ENCODE measurements at regions not wholly inside any gene's neighbourhood (a gene's known extent, or its start where the extent isn't known, plus 50 kb on each side); places are given as distances from the start of the nearest gene placed in this dataset.

DNA sequence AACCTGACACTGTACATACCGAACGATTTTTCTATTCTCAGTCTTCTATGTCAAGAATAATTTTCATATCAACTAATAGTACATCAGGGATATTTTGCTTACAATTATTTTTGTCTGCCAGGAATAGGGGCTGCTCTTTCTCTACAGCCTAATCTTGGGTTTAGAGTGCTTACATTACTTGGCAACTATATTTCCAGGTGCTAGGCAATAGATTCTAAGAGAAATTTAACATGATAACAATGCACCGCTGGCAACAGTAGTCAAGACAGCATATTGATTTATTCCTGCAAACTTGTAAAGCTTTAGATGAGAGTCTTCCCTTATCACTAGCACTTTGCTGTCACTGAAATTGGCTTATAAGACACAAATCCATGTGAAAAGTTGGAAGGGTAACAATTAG, 935.9 kb downstream of the CDH11 start:
- Mint-ChIP-seq H3K36me3 (no peaks in the 10 kb centered on the region), H3K4me3 (no peak overlapping the region), H3K4me1 (no peaks in the 10 kb centered on the region), H3K27me3 (ENCODE audit: low read depth) (no peaks in the 10 kb centered on the region), H3K27ac (no peak overlapping the region), H3K9me3 (no peaks in the 10 kb centered on the region)
- DNase-seq (ENCODE audit: low spot score in 2 of 2, unreplicated experiment in 2 of 2), result no peak
- TF ChIP-seq, protein P1, sequence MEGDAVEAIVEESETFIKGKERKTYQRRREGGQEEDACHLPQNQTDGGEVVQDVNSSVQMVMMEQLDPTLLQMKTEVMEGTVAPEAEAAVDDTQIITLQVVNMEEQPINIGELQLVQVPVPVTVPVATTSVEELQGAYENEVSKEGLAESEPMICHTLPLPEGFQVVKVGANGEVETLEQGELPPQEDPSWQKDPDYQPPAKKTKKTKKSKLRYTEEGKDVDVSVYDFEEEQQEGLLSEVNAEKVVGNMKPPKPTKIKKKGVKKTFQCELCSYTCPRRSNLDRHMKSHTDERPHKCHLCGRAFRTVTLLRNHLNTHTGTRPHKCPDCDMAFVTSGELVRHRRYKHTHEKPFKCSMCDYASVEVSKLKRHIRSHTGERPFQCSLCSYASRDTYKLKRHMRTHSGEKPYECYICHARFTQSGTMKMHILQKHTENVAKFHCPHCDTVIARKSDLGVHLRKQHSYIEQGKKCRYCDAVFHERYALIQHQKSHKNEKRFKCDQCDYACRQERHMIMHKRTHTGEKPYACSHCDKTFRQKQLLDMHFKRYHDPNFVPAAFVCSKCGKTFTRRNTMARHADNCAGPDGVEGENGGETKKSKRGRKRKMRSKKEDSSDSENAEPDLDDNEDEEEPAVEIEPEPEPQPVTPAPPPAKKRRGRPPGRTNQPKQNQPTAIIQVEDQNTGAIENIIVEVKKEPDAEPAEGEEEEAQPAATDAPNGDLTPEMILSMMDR (IDR thresholded peaks at IDR 0.05; ENCODE audit: unreplicated experiment), result no peak

DNA sequence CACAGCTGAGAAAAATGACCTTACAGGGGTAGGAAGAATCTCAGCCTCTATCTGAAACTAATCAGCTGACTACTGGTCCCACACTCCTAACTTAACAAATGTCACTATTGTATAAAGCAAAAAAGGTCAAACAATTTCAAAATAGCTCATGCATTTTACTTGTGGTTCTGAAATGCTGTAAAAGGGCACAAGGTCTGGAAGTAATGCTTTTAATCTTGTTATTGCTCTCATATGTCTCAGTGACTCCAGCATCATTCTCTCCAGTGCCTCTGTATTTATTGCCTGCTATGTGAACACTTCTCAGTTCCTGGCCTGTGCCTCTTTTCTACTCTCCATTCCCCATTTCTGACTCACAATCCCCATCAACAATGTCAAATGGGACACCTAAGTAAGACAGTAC, 937.7 kb downstream of the CDH11 start:
- H3K27ac Mint-ChIP-seq, result no peak overlapping the region
- no peak for DNase-seq (ENCODE audit: low spot score in 2 of 2, unreplicated experiment in 2 of 2)
- TF ChIP-seq, protein P1 (IDR thresholded peaks at IDR 0.05; ENCODE audit: unreplicated experiment), result no peak
- no peaks in the 10 kb centered on the region for H3K27me3 Mint-ChIP-seq (ENCODE audit: low read depth)
- H3K4me1 Mint-ChIP-seq, result no peaks in the 10 kb centered on the region
- H3K4me3 Mint-ChIP-seq, result no peak overlapping the region
- peaks cover under 1% of the 10 kb centered on the region for H3K36me3 Mint-ChIP-seq
- peaks cover 11% of the 10 kb centered on the region for H3K9me3 Mint-ChIP-seq

DNA sequence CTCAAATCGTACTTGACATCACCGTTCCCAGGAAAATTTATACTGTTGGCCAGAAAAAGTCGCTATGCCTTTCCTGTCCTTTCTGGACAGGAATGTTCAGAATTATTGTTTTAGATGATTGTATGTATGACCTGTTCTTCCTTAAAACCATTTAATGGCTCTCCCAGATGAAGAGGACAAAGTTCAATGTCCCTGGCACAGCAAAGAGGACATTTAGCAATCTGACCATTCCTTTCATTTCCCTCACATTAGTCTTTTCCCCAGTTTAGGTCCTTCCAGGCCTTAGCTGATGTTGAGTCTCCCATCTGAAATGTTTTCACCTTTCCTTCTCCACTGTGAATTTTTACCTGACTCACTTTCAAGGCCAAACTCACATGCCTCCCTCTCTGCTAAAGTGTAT, 938.9 kb downstream of the CDH11 start:
- Mint-ChIP-seq H3K27ac (no peak overlapping the region), H3K9me3 (peaks cover 17% of the 10 kb centered on the region), H3K27me3 (ENCODE audit: low read depth) (no peaks in the 10 kb centered on the region), H3K4me1 (no peaks in the 10 kb centered on the region), H3K4me3 (no peak overlapping the region), H3K36me3 (peaks cover 1% of the 10 kb centered on the region)
- TF ChIP-seq, protein P1 (IDR thresholded peaks at IDR 0.05; ENCODE audit: unreplicated experiment), result no peak
- DNase-seq (ENCODE audit: low spot score in 2 of 2, unreplicated experiment in 2 of 2), result no peak

DNA sequence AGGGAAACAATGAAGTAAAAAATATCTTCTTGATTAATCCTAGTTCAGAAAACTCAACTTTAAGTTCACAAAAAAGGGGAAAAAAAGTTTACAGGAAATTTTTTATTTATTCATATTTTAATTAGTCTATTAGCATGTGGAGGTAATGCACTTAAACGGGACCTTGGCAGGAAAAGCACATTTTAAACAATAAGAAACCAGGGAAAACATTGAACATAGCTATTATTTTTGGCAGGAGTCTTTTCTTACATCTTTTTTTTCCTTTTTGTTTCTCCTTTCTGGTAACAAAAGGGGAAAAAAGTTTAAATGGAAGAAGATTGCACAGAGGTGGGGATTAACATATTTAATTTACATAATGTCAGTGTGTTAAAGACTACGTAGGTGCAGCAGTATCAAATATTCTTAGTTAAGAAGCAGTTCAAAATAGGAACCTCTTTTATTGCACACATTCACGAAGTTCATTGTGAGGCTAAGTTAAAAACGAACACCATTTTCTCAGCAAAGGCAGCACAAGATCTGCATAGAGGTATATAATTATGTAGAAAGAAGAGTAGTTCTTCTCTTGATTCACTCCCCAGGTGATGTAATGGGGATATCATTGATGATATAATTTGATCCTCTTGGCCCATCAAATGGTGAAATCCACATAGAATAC, 940.5 kb downstream of the CDH11 start:
- Mint-ChIP-seq H3K9me3 (peaks cover 25% of the 10 kb centered on the region), H3K4me1 (no peaks in the 10 kb centered on the region), H3K36me3 (peaks cover 5% of the 10 kb centered on the region), H3K27me3 (ENCODE audit: low read depth) (no peaks in the 10 kb centered on the region), H3K4me3 (no peak overlapping the region), H3K27ac (no peak overlapping the region)
- TF ChIP-seq, protein P1 (IDR thresholded peaks at IDR 0.05; ENCODE audit: unreplicated experiment), result no peak
- DNase-seq (ENCODE audit: low spot score in 2 of 2, unreplicated experiment in 2 of 2), result no peak

DNA sequence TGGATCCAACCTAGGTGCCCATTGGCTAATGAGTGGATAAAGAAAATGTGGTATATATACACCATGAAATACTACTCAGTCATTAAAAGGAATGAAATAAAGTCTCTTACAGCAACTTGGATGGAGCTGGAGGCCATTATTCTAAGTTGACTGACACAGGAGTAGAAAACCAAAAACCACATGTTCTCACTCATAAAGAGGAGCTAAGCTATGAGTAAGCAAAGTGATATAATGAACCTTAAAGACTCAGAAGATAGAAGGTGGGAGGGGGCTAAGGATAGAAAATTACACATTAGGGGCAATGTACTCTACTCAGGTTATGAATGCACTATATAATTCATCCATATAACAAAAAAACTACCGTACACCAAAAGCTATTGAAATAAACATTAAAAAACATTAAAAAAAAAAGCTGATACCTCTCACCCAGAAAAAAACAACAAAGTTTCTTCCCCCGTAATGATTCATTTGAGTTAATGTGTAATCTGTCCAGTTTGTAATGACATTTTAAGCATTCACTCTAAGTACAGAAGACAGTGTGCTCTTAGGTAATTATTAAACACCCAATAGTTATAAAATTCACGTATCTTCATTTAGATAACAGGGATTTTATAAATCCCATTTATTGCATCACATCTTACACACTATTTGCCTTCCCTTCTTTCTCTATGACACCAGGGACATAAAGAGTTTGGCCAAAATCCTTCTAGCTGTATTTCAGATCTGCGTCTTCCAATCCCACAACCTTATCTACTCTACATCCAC, 941.5 kb downstream of the CDH11 start:
- H3K4me3 Mint-ChIP-seq, result no peak overlapping the region
- peaks cover 25% of the 10 kb centered on the region for H3K9me3 Mint-ChIP-seq
- H3K4me1 Mint-ChIP-seq, result no peaks in the 10 kb centered on the region
- peaks cover 5% of the 10 kb centered on the region for H3K36me3 Mint-ChIP-seq
- no peak overlapping the region for H3K27ac Mint-ChIP-seq
- DNase-seq (ENCODE audit: low spot score in 2 of 2, unreplicated experiment in 2 of 2), result no peak
- TF ChIP-seq, protein P1 (IDR thresholded peaks at IDR 0.05; ENCODE audit: unreplicated experiment), result no peak
- H3K27me3 Mint-ChIP-seq (ENCODE audit: low read depth), result no peaks in the 10 kb centered on the region

Measured in mesothelial cell of epicardium (in vitro differentiated cells).